ENCODE measurements at regions not wholly inside any gene's neighbourhood (a gene's known extent, or its start where the extent isn't known, plus 50 kb on each side); places are given as distances from the start of the nearest gene placed in this dataset.

DNA sequence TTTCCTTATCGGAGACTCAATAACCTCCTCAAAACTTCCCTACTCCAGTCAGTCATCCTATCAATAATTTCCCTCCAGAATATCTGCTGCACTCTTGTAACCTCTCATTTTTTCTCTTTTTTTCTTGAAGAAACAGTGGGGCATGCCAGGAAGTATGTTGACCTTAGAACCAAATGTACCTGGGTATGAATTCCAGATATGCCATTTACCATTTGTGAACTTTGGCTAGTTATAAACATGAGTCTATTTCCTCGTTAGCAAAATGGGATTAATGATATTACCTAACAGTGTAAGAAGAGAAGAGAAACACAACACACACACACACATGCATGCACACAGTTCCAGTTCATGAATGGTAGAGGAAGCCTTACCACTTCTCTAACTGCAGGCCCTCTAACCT is 578.2 kb downstream of the FAM133A start:
- no peak overlapping the region for H3K4me3 ChIP-seq
- DNase-seq (no peak), ATAC-seq (no peak)
- no peaks in the 10 kb centered on the region for H3K27me3 ChIP-seq
- 73 to 81% (median 77%) methylated on average over 2 of the region's 2 CpGs for WGBS, 4 donors
- intact Hi-C loops (cut with DNase I) = no loop called here
- no peaks in the 10 kb centered on the region for H3K9me3 ChIP-seq
- no peak for TF ChIP-seq POLR2A (IDR thresholded peaks at IDR 0.05)
- TF ChIP-seq, protein P1, sequence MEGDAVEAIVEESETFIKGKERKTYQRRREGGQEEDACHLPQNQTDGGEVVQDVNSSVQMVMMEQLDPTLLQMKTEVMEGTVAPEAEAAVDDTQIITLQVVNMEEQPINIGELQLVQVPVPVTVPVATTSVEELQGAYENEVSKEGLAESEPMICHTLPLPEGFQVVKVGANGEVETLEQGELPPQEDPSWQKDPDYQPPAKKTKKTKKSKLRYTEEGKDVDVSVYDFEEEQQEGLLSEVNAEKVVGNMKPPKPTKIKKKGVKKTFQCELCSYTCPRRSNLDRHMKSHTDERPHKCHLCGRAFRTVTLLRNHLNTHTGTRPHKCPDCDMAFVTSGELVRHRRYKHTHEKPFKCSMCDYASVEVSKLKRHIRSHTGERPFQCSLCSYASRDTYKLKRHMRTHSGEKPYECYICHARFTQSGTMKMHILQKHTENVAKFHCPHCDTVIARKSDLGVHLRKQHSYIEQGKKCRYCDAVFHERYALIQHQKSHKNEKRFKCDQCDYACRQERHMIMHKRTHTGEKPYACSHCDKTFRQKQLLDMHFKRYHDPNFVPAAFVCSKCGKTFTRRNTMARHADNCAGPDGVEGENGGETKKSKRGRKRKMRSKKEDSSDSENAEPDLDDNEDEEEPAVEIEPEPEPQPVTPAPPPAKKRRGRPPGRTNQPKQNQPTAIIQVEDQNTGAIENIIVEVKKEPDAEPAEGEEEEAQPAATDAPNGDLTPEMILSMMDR (IDR thresholded peaks at IDR 0.05) = no peak
- H3K4me1 ChIP-seq = no peaks in the 10 kb centered on the region
- H3K36me3 ChIP-seq = no peaks in the 10 kb centered on the region
- H3K27ac ChIP-seq = no peak overlapping the region

DNA sequence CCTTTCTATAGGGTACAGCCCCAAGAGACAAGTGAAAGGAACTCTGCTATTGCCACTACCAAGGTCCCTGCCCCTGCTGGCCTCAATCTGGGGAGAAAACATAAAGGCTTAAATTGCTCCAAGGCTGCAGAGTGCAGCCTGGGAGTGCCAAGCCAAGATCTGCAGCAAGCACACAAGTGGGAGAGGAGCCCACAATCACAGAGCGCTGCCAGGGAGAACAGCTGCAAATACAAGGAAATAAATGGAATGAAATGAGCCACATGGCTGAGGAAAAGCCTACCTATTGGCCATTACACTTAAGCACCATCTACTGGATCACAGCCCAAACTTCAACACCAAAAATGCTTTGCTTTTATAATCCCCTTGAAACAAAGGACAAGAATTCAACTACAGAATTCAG is 582.4 kb downstream of the FAM133A start:
- no peaks in the 10 kb centered on the region for H3K36me3 ChIP-seq
- DNase-seq (no peak), ATAC-seq (no peak)
- peaks cover 0 to 5% (median 0%) of the 10 kb centered on the region in 12 donors for H3K9me3 ChIP-seq
- 54 to 73% (median 64%) methylated on average over 1 of the region's 1 CpG for WGBS, 4 donors
- TF ChIP-seq, protein P1 (IDR thresholded peaks at IDR 0.05) = no peak
- no peak for TF ChIP-seq POLR2A (IDR thresholded peaks at IDR 0.05)
- H3K4me3 ChIP-seq = no peak overlapping the region
- H3K27me3 ChIP-seq = no peaks in the 10 kb centered on the region
- no peak overlapping the region for H3K27ac ChIP-seq
- intact Hi-C loops (cut with DNase I) = no loop called here
- H3K4me1 ChIP-seq = no peaks in the 10 kb centered on the region

DNA sequence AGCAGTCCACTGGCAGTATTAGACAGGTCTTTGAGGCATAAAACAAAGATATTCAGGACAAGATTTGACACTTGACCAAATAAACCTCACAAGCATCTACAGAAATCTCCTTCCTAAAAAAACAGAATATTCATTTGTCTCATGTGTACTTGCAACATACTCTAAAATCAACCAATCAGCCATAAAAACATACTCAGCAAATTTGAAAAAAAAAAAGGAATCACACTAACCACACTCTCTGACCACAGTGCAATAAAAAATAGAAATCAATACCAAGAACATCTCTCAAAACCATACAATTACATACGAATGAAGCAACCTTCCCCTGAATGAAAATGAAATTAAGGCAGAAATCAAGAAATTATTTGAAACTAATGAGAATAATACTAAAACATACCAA is 591.3 kb downstream of the FAM133A start:
- TF ChIP-seq POLR2A (IDR thresholded peaks at IDR 0.05) = no peak
- TF ChIP-seq, protein P1 (IDR thresholded peaks at IDR 0.05) = no peak
- Histone ChIP-seq H3K9me3 (peaks cover 0 to 21% (median 0%) of the 10 kb centered on the region in 12 donors), H3K36me3 (no peaks in the 10 kb centered on the region), H3K4me1 (no peaks in the 10 kb centered on the region), H3K4me3 (no peak overlapping the region), H3K27ac (no peak overlapping the region), H3K27me3 (no peaks in the 10 kb centered on the region)
- intact Hi-C loops (cut with DNase I) = no loop called here
- DNase-seq (no peak), ATAC-seq (no peak)
- WGBS, 4 donors = 46 to 65% (median 53%) methylated on average over 1 of the region's 1 CpG

DNA sequence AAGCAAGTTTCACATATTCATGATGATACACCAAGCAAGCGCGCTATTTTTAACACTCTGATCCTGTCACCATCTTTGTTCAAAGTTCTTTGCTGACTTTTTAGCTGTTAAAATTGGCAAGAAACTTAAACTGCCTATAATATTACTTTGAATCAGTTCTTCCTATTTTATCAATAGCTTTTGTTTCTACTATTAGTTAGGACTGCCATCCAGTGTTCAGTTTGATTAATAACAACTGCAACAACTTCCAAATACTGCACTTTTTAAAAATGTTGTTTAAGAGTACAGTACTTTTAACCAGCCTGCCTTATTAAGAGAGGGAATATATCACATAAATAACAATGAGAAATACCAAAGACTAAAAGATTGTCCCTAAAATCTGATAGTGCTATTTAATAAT is 614.3 kb downstream of the FAM133A start:
- Histone ChIP-seq H3K36me3 (no peaks in the 10 kb centered on the region), H3K27me3 (peaks cover 0 to 6% (median 0%) of the 10 kb centered on the region in 9 donors), H3K4me3 (no peak overlapping the region), H3K27ac (no peak overlapping the region), H3K4me1 (no peaks in the 10 kb centered on the region), H3K9me3 (peaks cover 0 to 6% (median 0%) of the 10 kb centered on the region in 12 donors)
- TF ChIP-seq, protein P1 (IDR thresholded peaks at IDR 0.05) = no peak
- no peak for TF ChIP-seq POLR2A (IDR thresholded peaks at IDR 0.05)
- DNase-seq = no peak
- intact Hi-C loops (cut with DNase I) = no loop called here
- ATAC-seq = no peak
- WGBS, 4 donors = 33 to 53% (median 46%) methylated on average over 2 of the region's 2 CpGs
